Loucy (cell line): ENCODE measurements at regions not wholly inside any gene's neighbourhood (a gene's known extent, or its start where the extent isn't known, plus 50 kb on each side); places are given as distances from the start of the nearest gene placed in this dataset.

Source experiments
- H2AFZ ChIP-seq: fragments of 200-600 bp; sonication (generic); 2 replicates; pipeline ENCODE4 v1.6.0; 2016; ENCODE audit warnings: antibody characterized with exemption, mild to moderate bottlenecking, low read length, moderate library complexity
- H3F3A ChIP-seq: fragments of 200-600 bp; 2 replicates; pipeline ENCODE4 v1.6.0; 2016; ENCODE audit warnings: antibody characterized with exemption, low read depth, mild to moderate bottlenecking
- H3K27me3 ChIP-seq: fragments of 200-600 bp; sonication (generic); 2 replicates; pipeline ENCODE4 v1.6.1; 2014; ENCODE audit warnings: low read length, mild to moderate bottlenecking; ENCODE audit not compliant: insufficient read depth, poor library complexity, severe bottlenecking
- H3K36me3 ChIP-seq: fragments of 200-600 bp; sonication (generic); 2 replicates; pipeline ENCODE4 v1.6.1; 2016; ENCODE audit warnings: low read length; ENCODE audit not compliant: insufficient read depth
- H3K4me1 ChIP-seq: fragments of 200-600 bp; sonication (generic); 2 replicates; pipeline ENCODE4 v1.5.1; 2014; ENCODE audit warnings: low read length, mild to moderate bottlenecking; ENCODE audit not compliant: insufficient read depth, poor library complexity, severe bottlenecking
- H3K4me2 ChIP-seq: fragments of 200-600 bp; sonication (generic); 2 replicates; pipeline ENCODE4 v1.6.0; 2014; ENCODE audit warnings: antibody characterized with exemption, low read length, low read depth, mild to moderate bottlenecking; ENCODE audit not compliant: poor library complexity, severe bottlenecking
- H3K4me3 ChIP-seq: fragments of 200-600 bp; sonication (generic); 2 replicates; pipeline ENCODE4 v1.5.1; 2014; ENCODE audit warnings: low read length, mild to moderate bottlenecking, mixed read lengths; ENCODE audit not compliant: poor library complexity, severe bottlenecking
- H3K79me2 ChIP-seq: fragments of 200-600 bp; sonication (generic); 2 replicates; pipeline ENCODE4 v1.6.1; 2014; ENCODE audit warnings: low read length; ENCODE audit not compliant: insufficient read depth
- H3K9ac ChIP-seq: fragments of 200-600 bp; sonication (generic); 2 replicates; pipeline ENCODE4 v1.6.0; 2014; ENCODE audit warnings: mild to moderate bottlenecking, low read depth, low read length, moderate library complexity; ENCODE audit not compliant: poor library complexity, severe bottlenecking
- H3K9me2 ChIP-seq: fragments of 200-600 bp; sonication (generic); replicated peaks from 2 replicates; pipeline ENCODE4 v1.6.1; 2016; ENCODE audit warnings: low read depth, low read length, mixed read lengths
- H3K9me3 ChIP-seq: fragments of 200-600 bp; sonication (generic); 2 replicates; pipeline ENCODE4 v1.6.1; 2014; ENCODE audit warnings: mild to moderate bottlenecking, antibody characterized with exemption, low read length, low read depth; ENCODE audit not compliant: insufficient read depth
- H4K20me1 ChIP-seq: fragments of 200-600 bp; sonication (generic); 2 replicates; pipeline ENCODE4 v1.6.0; 2014; ENCODE audit warnings: antibody characterized with exemption, low read length, mild to moderate bottlenecking; ENCODE audit not compliant: insufficient read depth, poor library complexity, severe bottlenecking
- CTCF ChIP-seq: fragments of 200-600 bp; sonication (generic); conservative IDR thresholded peaks from 2 replicates; pipeline ENCODE4 v1.5.1; 2014; ENCODE audit warnings: mild to moderate bottlenecking, antibody characterized with exemption, low read length
- EZH2phosphoT487 ChIP-seq: fragments of 200-600 bp; IDR thresholded peaks from 2 replicates; pipeline ENCODE4 v1.6.1; 2018; ENCODE audit warnings: antibody characterized with exemption, mild to moderate bottlenecking, moderate library complexity, borderline replicate concordance

GRCh38 chr5:113778147-113778546 is 264.7 kb downstream of the YTHDC2 start:
- H2AFZ ChIP-seq: no peak overlapping the region
- no peak overlapping the region for H3K4me2 ChIP-seq
- no peaks in the 10 kb centered on the region for H3F3A ChIP-seq
- H3K79me2 ChIP-seq: no peaks in the 10 kb centered on the region
- H3K4me3 ChIP-seq: no peak overlapping the region
- H3K36me3 ChIP-seq: no peaks in the 10 kb centered on the region
- H3K9me3 ChIP-seq: no peaks in the 10 kb centered on the region
- no peaks in the 10 kb centered on the region for H3K27me3 ChIP-seq
- H4K20me1 ChIP-seq: no peaks in the 10 kb centered on the region
- H3K9ac ChIP-seq: no peak overlapping the region
- H3K9me2 ChIP-seq: no peaks in the 10 kb centered on the region
- TF ChIP-seq CTCF (no peak), EZH2phosphoT487 (no peak)
- no peaks in the 10 kb centered on the region for H3K4me1 ChIP-seq

- Histone ChIP-seq H4K20me1 (no peaks in the 10 kb centered on the region), H3F3A (no peaks in the 10 kb centered on the region), H3K9me2 (no peaks in the 10 kb centered on the region), H3K4me2 (no peak overlapping the region), H3K79me2 (no peaks in the 10 kb centered on the region), H3K4me1 (no peaks in the 10 kb centered on the region), H3K27me3 (no peaks in the 10 kb centered on the region), H3K9ac (no peak overlapping the region), H3K36me3 (no peaks in the 10 kb centered on the region), H3K4me3 (no peak overlapping the region), H2AFZ (no peak overlapping the region), H3K9me3 (no peaks in the 10 kb centered on the region)
- no peak for TF ChIP-seq CTCF
These were observed 274.7 kb downstream of the YTHDC2 start for GRCh38 chr5:113788141-113788655.

GRCh38 chr5:113789769-113790168 is 276.3 kb downstream of the YTHDC2 start:
- Histone ChIP-seq H3K79me2 (no peaks in the 10 kb centered on the region), H3K9me2 (no peaks in the 10 kb centered on the region), H3K9me3 (no peaks in the 10 kb centered on the region), H3K4me3 (no peak overlapping the region), H3K27me3 (no peaks in the 10 kb centered on the region), H3K36me3 (no peaks in the 10 kb centered on the region), H3K4me2 (no peak overlapping the region), H3K9ac (no peak overlapping the region), H3F3A (no peaks in the 10 kb centered on the region), H2AFZ (no peak overlapping the region), H4K20me1 (no peaks in the 10 kb centered on the region), H3K4me1 (no peaks in the 10 kb centered on the region)
- no peak for TF ChIP-seq CTCF
- TF ChIP-seq EZH2phosphoT487: no peak
